WTC11 (cell line): ENCODE measurements at regions not wholly inside any gene's neighbourhood (a gene's known extent, or its start where the extent isn't known, plus 50 kb on each side); places are given as distances from the start of the nearest gene placed in this dataset.

Experiments used
- CTCF ChIP-seq: fragments of 200-600 bp; IDR thresholded peaks from 2 replicates; pipeline ENCODE4 v1.8.0; 2022; ENCODE audit warnings: antibody characterized with exemption
- NR2C2 ChIP-seq: sonication (generic); formaldehyde crosslinking; IDR thresholded peaks from 2 replicates; pipeline ENCODE4 v1.8.0; 2022; ENCODE audit warnings: mild to moderate bottlenecking, missing genetic modification reagents

GRCh38 chr3:107076946-107077345 lies 300.3 kb upstream of the CCDC54 start:
- TF ChIP-seq NR2C2 (CRISPR knock-in tag) (no peak), CTCF (no peak)
